ENCODE measurements at regions not wholly inside any gene's neighbourhood (a gene's known extent, or its start where the extent isn't known, plus 50 kb on each side); places are given as distances from the start of the nearest gene placed in this dataset.

GRCh38 chr18:28372186-28372585 lies 195.3 kb upstream of the CDH2 start:
- peaks cover 7 to 11% of the 10 kb centered on the region in 2 donors for H3K9me3 Mint-ChIP-seq
- no peaks in the 10 kb centered on the region for H3K4me1 Mint-ChIP-seq (ENCODE audit: low read depth in 2 of 2)
- ATAC-seq (replicated peaks) (no peak), DNase-seq (no peak)
- H3K36me3 Mint-ChIP-seq (ENCODE audit: insufficient read depth) = no peaks in the 10 kb centered on the region
- no peak overlapping the region for H3K4me3 Mint-ChIP-seq
- no peaks in the 10 kb centered on the region for H3K27me3 Mint-ChIP-seq
- H3K27ac Mint-ChIP-seq = no peak overlapping the region

DNA sequence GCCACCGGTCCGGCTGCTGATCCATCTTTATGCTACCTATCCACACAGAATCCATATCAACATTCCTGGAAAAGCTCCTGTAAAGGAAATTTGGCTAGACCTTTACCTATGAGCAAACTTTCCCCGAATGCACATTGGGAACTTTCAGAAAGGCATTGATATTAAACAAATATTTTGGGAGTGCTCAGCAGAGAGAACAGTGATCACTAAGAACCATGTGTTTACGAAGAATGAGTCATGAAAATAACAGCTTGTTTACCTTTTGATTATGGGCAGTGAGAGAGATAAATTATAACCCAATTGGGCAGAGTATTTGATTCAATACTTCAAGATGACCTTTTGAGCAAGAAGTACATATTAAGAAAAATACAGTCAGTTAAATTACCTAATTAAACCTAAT lies 189.7 kb upstream of the CDH2 start:
- no peak overlapping the region for H3K4me3 Mint-ChIP-seq
- ATAC-seq (replicated peaks) (no peak), DNase-seq (no peak)
- no peak overlapping the region for H3K27ac Mint-ChIP-seq
- H3K9me3 Mint-ChIP-seq = peaks cover 5 to 7% of the 10 kb centered on the region in 2 donors
- H3K36me3 Mint-ChIP-seq (ENCODE audit: insufficient read depth) = no peaks in the 10 kb centered on the region
- no peaks in the 10 kb centered on the region for H3K27me3 Mint-ChIP-seq
- no peaks in the 10 kb centered on the region for H3K4me1 Mint-ChIP-seq (ENCODE audit: low read depth in 2 of 2)

- no peaks in the 10 kb centered on the region for H3K4me1 Mint-ChIP-seq (ENCODE audit: low read depth in 2 of 2)
- peaks cover 5 to 7% of the 10 kb centered on the region in 2 donors for H3K9me3 Mint-ChIP-seq
- no peak overlapping the region for H3K27ac Mint-ChIP-seq
- DNase-seq = no peak
- no peaks in the 10 kb centered on the region for H3K27me3 Mint-ChIP-seq
- no peaks in the 10 kb centered on the region for H3K36me3 Mint-ChIP-seq (ENCODE audit: insufficient read depth)
- no peak overlapping the region for H3K4me3 Mint-ChIP-seq
- ATAC-seq (replicated peaks) = no peak
Measured at GRCh38 chr18:28365411-28365831, 188.5 kb upstream of the CDH2 start.

DNA sequence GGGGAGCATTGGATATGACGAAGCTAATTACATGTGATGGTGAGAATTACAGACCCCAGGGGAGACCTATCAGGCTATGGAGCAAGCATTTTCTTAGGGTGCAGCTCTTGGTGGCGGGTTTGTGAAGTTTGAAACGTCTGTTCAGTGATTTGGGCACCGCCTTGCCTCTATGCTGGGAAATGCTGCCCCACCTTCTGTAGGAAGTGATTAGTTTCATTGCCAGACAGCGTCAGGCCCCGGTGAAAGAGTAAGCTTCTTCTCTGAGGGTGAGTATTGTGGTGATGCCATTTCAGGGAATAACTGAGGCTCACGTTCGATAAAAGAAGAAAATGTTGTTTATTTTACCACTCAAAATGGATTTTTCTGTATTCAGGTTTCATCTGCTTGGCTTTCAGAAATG lies 186.2 kb upstream of the CDH2 start:
- no peak overlapping the region for H3K27ac Mint-ChIP-seq
- H3K27me3 Mint-ChIP-seq = no peaks in the 10 kb centered on the region
- ATAC-seq (replicated peaks) = no peak

DNA sequence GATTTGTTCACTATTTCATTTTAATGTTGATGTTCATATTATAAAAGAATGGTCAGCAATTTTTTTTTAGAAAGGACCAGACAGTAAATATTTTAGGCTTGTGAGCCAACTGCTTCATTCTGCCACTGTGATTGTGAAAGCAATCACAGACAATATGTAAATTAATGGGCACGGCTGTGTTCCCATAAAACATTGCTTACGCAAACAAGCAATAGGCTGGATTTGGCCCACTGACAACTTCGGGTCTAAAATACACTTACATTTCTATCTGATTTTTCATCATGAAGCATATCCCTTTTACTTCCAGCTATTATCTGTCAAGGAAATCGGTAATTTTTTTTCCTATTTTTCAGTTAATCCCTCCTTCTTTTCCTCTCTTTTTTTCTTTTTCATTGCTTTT lies 182.2 kb upstream of the CDH2 start:
- no peaks in the 10 kb centered on the region for H3K4me1 Mint-ChIP-seq (ENCODE audit: low read depth in 2 of 2)
- DNase-seq (no peak), ATAC-seq (replicated peaks) (no peak)
- H3K27me3 Mint-ChIP-seq = no peaks in the 10 kb centered on the region
- H3K4me3 Mint-ChIP-seq = no peak overlapping the region
- peaks cover 8 to 14% of the 10 kb centered on the region in 2 donors for H3K9me3 Mint-ChIP-seq
- no peak overlapping the region for H3K27ac Mint-ChIP-seq
- H3K36me3 Mint-ChIP-seq (ENCODE audit: insufficient read depth) = no peaks in the 10 kb centered on the region

More for the DNA sequence above, 186.2 kb upstream of the CDH2 start:
- H3K9me3 Mint-ChIP-seq = peaks cover 7 to 14% of the 10 kb centered on the region in 2 donors
- DNase-seq = no peak
- no peaks in the 10 kb centered on the region for H3K4me1 Mint-ChIP-seq (ENCODE audit: low read depth in 2 of 2)
- H3K36me3 Mint-ChIP-seq (ENCODE audit: insufficient read depth) = no peaks in the 10 kb centered on the region
- no peak overlapping the region for H3K4me3 Mint-ChIP-seq

- H3K4me1 Mint-ChIP-seq (ENCODE audit: low read depth in 2 of 2) = no peaks in the 10 kb centered on the region
- H3K36me3 Mint-ChIP-seq (ENCODE audit: insufficient read depth) = no peaks in the 10 kb centered on the region
- ATAC-seq (replicated peaks) (no peak), DNase-seq (no peak)
- H3K4me3 Mint-ChIP-seq = no peak overlapping the region
- H3K27me3 Mint-ChIP-seq = no peaks in the 10 kb centered on the region
- peaks cover 8 to 14% of the 10 kb centered on the region in 2 donors for H3K9me3 Mint-ChIP-seq
- no peak overlapping the region for H3K27ac Mint-ChIP-seq
Measured at GRCh38 chr18:28357766-28358401, 181.0 kb upstream of the CDH2 start.

DNA sequence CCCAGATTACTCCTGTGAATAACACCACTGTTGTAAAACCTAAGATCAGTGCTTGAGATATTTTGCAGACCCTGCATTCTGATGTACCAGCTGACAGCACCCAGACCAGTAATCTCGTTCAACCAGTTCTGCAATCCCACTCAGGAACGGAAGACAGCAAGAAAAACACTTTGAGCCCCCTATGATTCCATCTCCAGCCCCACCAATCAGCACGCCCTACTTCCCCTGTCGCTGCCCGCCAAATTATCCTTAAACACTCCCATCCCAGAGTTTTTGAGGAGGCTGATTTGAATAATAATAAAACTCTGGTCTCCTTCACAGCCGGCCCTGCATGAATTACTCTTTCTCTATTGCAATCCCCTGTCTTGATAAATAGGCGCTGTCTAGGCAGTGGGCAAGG lies 173.9 kb upstream of the CDH2 start:
- Mint-ChIP-seq H3K4me1 (ENCODE audit: low read depth in 2 of 2) (no peaks in the 10 kb centered on the region), H3K4me3 (no peak overlapping the region), H3K27ac (no peak overlapping the region), H3K36me3 (ENCODE audit: insufficient read depth) (no peaks in the 10 kb centered on the region), H3K27me3 (no peaks in the 10 kb centered on the region), H3K9me3 (peaks cover 0 to 7% of the 10 kb centered on the region in 2 donors)
- DNase-seq (no peak), ATAC-seq (replicated peaks) (no peak)

GRCh38 chr18:28342231-28342630 lies 165.3 kb upstream of the CDH2 start:
- Mint-ChIP-seq H3K27me3 (no peaks in the 10 kb centered on the region), H3K4me1 (ENCODE audit: low read depth in 2 of 2) (no peaks in the 10 kb centered on the region), H3K36me3 (ENCODE audit: insufficient read depth) (no peaks in the 10 kb centered on the region), H3K9me3 (peaks cover 5 to 21% of the 10 kb centered on the region in 2 donors), H3K27ac (no peak overlapping the region), H3K4me3 (no peak overlapping the region)
- DNase-seq = no peak
- no peak for ATAC-seq (replicated peaks)

- Mint-ChIP-seq H3K9me3 (peaks cover 5 to 15% of the 10 kb centered on the region in 2 donors), H3K4me1 (ENCODE audit: low read depth in 2 of 2) (no peaks in the 10 kb centered on the region), H3K27ac (no peak overlapping the region), H3K36me3 (ENCODE audit: insufficient read depth) (no peaks in the 10 kb centered on the region), H3K27me3 (no peaks in the 10 kb centered on the region), H3K4me3 (no peak overlapping the region)
- ATAC-seq (replicated peaks) (no peak), DNase-seq (no peak)
Measured at GRCh38 chr18:28338316-28338715, 161.4 kb upstream of the CDH2 start.

DNA sequence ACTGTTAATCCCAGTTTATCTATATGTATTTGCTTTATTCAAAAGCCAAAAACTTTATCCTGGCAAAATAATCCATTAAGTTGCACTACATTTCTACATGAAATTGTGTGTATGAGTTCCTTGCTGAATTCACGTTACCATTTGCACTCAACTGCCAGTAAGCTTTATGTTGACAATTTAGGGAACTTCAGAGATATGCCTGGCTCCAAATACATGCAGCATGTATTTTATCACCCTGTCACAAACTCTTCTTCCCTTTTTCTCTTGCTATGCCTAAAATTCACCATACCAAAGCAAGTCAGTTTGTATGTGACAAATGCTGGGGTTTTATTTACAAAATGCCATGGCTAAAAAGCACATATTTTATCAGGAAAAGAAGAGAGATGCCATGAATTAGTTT lies 157.6 kb upstream of the CDH2 start:
- H3K4me1 Mint-ChIP-seq (ENCODE audit: low read depth in 2 of 2) = no peaks in the 10 kb centered on the region
- DNase-seq (no peak), ATAC-seq (replicated peaks) (no peak)
- peaks cover 7 to 9% of the 10 kb centered on the region in 2 donors for H3K9me3 Mint-ChIP-seq
- no peak overlapping the region for H3K27ac Mint-ChIP-seq
- no peaks in the 10 kb centered on the region for H3K36me3 Mint-ChIP-seq (ENCODE audit: insufficient read depth)
- H3K4me3 Mint-ChIP-seq = no peak overlapping the region
- H3K27me3 Mint-ChIP-seq = no peaks in the 10 kb centered on the region

DNA sequence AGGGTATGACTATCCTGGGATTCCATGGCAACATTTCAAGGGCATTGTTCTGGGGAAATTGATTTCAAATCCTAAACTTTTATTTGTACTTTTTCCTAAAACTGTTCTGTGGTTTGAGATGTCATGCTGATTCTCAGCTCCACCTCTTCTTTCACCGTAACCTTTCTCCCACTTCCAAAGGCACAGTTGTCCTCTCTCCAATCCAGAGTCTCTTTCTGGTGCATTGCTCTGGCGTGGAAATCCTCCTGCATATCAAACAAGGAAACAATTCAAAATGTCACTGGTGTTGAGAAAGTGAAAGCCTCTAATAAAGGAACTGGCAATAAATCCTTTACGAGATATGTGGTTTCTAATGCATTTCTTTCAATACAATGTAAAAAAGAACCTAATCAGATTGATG lies 155.1 kb upstream of the CDH2 start:
- no peak overlapping the region for H3K27ac Mint-ChIP-seq
- H3K27me3 Mint-ChIP-seq = no peaks in the 10 kb centered on the region
- ATAC-seq (replicated peaks) (no peak), DNase-seq (no peak)
- H3K4me1 Mint-ChIP-seq (ENCODE audit: low read depth in 2 of 2) = no peaks in the 10 kb centered on the region
- peaks cover 0 to 8% of the 10 kb centered on the region in 2 donors for H3K9me3 Mint-ChIP-seq
- no peak overlapping the region for H3K4me3 Mint-ChIP-seq
- H3K36me3 Mint-ChIP-seq (ENCODE audit: insufficient read depth) = no peaks in the 10 kb centered on the region

DNA sequence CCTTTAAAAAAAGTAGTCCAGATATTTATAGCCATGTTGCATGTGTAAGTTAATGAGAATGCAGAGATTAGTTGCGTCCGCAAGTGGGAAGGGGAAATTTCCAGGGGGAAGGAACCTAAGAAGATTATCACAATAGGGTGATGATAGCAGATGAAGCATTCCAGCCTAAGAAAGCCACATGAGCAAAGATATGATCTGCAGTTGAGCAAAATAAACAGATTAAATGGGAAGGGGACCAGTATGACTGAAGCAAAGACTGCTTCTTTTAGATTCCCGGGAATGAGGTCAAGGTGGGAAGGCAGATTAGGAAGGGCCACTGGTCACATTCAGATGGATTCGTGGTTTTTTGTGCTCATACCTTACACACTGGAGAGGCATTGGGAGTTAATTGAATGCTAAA lies 154.6 kb upstream of the CDH2 start:
- Mint-ChIP-seq H3K27ac (no peak overlapping the region), H3K4me1 (ENCODE audit: low read depth in 2 of 2) (no peaks in the 10 kb centered on the region), H3K9me3 (peaks cover 0 to 8% of the 10 kb centered on the region in 2 donors), H3K27me3 (no peaks in the 10 kb centered on the region), H3K36me3 (ENCODE audit: insufficient read depth) (no peaks in the 10 kb centered on the region), H3K4me3 (no peak overlapping the region)
- ATAC-seq (replicated peaks) (no peak), DNase-seq (no peak)

DNA sequence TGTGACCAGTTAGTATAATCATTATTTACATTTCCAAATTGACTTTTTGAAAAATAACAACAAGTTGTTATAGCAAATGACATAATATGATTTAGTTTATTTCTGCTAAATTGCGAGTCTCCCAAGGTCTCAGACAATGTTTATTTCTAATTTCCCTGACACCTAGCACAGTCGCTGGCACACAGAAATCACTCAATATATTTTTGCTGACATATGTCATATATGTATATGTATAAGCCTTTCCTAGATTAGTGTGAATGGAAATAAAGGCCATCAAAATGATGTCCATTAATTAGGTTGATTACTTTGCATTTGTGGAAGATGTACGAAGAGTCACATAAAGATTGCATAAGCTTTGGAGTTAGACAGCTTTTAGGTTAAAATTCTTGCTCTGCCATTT lies 136.7 kb upstream of the CDH2 start:
- Mint-ChIP-seq H3K4me1 (ENCODE audit: low read depth in 2 of 2) (no peaks in the 10 kb centered on the region), H3K27me3 (no peaks in the 10 kb centered on the region), H3K4me3 (no peak overlapping the region), H3K9me3 (peaks cover 12 to 26% of the 10 kb centered on the region in 2 donors), H3K27ac (no peak overlapping the region), H3K36me3 (ENCODE audit: insufficient read depth) (no peaks in the 10 kb centered on the region)
- ATAC-seq (replicated peaks) = no peak
- DNase-seq = no peak

GRCh38 chr18:28288784-28289183 lies 111.9 kb upstream of the CDH2 start:
- Mint-ChIP-seq H3K36me3 (ENCODE audit: insufficient read depth) (peaks cover 3% of the 10 kb centered on the region), H3K9me3 (peaks cover 3 to 10% of the 10 kb centered on the region in 2 donors), H3K27ac (no peak overlapping the region), H3K4me3 (no peak overlapping the region), H3K4me1 (ENCODE audit: low read depth in 2 of 2) (no peaks in the 10 kb centered on the region), H3K27me3 (no peaks in the 10 kb centered on the region)
- DNase-seq (no peak), ATAC-seq (replicated peaks) (no peak)

DNA sequence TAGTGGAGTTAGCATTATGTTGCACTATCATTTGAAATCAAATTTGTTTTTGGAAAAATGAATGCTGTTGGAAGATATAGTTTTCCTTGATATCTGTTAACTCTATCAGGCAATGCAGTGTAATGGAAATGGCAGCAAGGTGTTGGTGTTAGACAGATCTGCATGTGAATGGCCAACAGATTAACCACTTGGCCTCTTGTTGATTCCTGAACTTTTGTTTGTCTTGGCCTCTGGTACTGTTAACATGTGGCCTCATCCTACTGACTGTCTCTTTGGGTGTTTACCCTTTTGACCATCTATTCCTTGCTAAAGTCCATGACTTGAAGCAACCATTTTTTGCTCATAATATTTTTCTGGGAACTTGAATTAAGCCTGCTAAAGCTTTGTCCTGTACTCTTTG lies 110.2 kb upstream of the CDH2 start:
- H3K4me1 Mint-ChIP-seq (ENCODE audit: low read depth in 2 of 2) = no peaks in the 10 kb centered on the region
- no peak for ATAC-seq (replicated peaks)
- no peak overlapping the region for H3K27ac Mint-ChIP-seq
- H3K4me3 Mint-ChIP-seq = no peak overlapping the region
- DNase-seq = no peak
- peaks cover 5 to 10% of the 10 kb centered on the region in 2 donors for H3K9me3 Mint-ChIP-seq
- no peaks in the 10 kb centered on the region for H3K27me3 Mint-ChIP-seq
- peaks cover 3% of the 10 kb centered on the region for H3K36me3 Mint-ChIP-seq (ENCODE audit: insufficient read depth)

All from effector memory CD8-positive, alpha-beta T cell (primary cell).